Stimulated activated CD8-positive, alpha-beta memory T cell treated with anti-CD3 and anti-CD28 coated beads, Interleukin-2, amount 100 ng/mL, for 48 hours (primary cell): ENCODE measurements at regions not wholly inside any gene's neighbourhood (a gene's known extent, or its start where the extent isn't known, plus 50 kb on each side); places are given as distances from the start of the nearest gene placed in this dataset.

ENCODE experiments used
- DNase-seq, 2 donors: peaks; one replicate each; pipeline ENCODE4 v3.0.0-alpha.2; 2020; ENCODE audit warnings: low read depth in 2 of 2

DNA sequence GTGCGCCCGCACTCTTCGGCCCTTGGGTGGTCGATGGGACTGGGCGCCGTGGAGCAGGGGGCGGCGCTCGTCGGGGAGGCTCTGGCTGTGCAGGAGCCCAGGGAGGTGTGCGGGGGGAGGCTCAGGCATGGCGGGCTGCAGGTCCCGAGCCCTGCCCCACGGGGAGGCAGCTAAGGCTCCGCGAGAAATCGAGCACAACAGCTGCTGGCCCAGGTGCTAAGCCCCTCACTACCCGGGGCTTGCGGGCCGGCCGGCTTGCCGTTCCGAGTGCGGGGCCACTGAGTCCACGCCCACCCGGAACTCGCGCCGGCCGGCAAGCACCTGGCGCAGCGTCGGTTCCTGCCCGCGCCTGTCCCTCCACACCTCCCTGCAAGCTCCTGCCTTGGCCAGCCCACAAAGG is 462.3 kb upstream of the JARID2 start:
- DNase-seq, result no peak

DNA sequence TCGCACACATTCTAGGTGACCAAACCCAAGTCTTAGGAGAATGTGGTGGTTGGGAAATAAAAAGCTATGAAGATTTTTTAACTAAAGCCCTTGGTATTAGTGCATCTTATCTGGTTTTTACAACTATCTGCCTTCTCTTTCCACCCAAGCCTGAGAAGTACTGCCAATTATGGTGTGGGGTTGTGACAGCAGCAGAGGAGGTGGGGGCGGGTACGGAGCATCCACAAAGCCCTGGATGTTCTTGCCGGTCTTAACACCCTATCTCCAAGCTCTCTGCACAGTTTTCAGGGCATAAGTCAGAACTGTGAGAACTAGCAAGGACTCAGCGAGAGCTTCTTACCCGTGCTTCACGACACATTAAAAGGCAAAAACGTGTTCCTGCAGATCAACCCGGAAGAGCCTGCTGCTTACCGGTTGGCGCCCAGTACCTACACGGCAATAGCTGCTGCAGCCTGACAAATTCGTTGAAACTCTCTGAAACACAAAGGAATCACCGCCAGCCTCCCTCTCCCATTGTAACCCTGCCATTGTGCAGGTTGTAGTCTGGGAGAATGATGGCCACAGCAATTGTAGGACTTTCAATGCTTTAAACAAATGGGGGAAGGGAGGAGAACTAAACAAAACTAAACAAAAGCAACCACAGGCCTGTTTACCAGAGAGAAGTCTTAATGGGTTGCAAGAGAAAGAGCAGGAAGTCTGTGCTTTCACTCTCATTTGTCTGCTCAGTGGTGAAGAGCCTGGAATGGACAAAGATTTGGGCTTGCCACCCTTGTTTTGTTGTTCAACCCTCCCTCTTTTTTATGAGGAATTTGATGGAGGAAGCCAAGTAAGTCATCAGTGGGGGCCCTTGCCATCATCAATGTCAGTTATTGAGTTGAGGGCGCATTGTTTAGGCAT is 461.0 kb upstream of the JARID2 start:
- DNase-seq, result no peak

- no peak for DNase-seq
Measured at GRCh38 chr6:14785493-14785790, 460.4 kb upstream of the JARID2 start.

GRCh38 chr6:14786008-14786407 is 459.9 kb upstream of the JARID2 start:
- no peak for DNase-seq

- DNase-seq, result no peak
Measured at GRCh38 chr6:14786455-14786854, 459.4 kb upstream of the JARID2 start.

- no peak for DNase-seq
Measured at GRCh38 chr6:14787250-14787649, 458.6 kb upstream of the JARID2 start.

- DNase-seq, result no peak
Measured at GRCh38 chr6:14787677-14788076, 458.2 kb upstream of the JARID2 start.

GRCh38 chr6:14789996-14790395 is 455.9 kb upstream of the JARID2 start:
- DNase-seq, result no peak

GRCh38 chr6:14790976-14791375 is 454.9 kb upstream of the JARID2 start:
- DNase-seq, result no peak

GRCh38 chr6:14791526-14791925 is 454.3 kb upstream of the JARID2 start:
- no peak for DNase-seq

DNA sequence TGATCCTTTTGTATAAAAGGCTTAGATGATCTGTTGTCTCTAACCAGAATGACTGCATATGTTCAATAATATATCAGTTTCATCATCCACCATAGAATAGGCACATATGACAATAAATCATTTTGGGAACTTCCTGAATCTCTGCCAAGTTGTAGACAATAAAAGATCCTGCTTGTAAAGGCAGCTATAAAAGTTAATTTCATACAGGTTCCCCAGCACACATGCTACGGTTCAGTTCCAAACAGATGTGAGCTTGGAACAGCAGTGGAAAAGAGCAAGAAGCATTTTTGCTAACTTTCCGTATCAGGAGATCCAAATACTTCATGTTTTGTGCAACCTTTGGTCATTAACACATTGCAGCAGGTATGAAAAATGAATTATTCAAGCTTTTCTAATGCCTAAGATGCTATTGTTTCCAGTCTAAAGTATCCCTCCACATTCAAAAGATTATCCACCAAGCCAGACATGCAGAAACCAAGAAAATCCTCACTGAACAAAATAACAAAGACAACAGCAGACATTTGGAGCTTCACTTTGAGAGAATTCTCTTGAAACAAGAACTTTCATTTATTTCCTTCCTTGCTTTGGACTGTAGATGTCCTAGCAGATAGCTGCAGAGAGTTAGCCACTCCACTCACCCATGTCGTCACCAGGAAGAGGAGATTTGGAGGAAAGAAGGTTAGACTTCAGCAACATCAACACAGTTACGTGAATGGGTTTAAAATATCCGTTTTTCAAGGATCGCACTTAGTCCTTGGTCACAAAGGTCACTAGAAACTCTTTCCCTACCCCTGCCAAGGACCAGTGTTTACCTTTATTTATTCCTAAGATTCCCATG is 453.5 kb upstream of the JARID2 start:
- no peak for DNase-seq

DNA sequence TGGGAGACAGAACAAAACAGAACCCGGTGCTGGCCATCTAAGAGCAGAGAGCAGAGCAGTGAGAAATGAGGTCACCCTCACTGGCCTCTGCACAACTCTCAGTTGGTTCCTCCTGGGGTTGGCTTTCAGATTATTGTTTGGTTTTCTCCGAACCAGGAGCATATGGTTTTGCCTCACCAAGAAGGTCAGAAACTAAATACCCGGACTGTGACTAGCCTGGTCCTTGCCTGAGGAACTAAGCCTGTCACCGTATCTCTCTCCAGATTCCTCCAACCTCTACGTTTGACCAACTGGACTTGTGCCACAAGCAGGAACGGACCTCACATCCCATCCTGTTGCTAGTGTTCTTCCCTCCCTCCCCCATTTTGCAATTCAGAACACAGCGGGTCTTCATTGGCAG is 450.4 kb upstream of the JARID2 start:
- DNase-seq, result no peak

- no peak for DNase-seq
Measured at GRCh38 chr6:14796974-14797762, 448.7 kb upstream of the JARID2 start.

GRCh38 chr6:14797875-14798593 is 447.8 kb upstream of the JARID2 start:
- DNase-seq, result no peak

GRCh38 chr6:14798594-14798982 is 447.3 kb upstream of the JARID2 start:
- no peak for DNase-seq

- DNase-seq, result no peak
Measured at GRCh38 chr6:14798996-14799588, 446.8 kb upstream of the JARID2 start.

DNA sequence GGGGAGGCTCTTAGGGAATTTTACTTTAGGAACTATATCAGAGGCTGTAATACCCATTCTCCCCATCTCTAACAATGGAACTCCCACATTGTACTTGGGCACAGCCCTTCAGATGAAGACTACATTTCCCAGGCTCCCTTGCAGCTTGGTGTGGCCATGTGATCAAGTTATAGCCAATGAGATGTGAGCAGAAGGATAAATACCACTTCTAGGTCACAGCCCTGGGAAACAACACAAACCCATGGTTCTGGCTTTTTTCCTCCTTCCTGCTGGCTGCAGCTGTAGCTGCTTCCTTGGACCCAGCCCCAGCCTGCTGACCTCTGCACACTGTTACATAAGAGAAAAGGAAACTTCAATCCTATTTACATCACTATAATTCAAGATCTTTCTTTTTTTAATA is 445.9 kb upstream of the JARID2 start:
- DNase-seq, result peak in 1 of 2 donors; percentile 18

DNA sequence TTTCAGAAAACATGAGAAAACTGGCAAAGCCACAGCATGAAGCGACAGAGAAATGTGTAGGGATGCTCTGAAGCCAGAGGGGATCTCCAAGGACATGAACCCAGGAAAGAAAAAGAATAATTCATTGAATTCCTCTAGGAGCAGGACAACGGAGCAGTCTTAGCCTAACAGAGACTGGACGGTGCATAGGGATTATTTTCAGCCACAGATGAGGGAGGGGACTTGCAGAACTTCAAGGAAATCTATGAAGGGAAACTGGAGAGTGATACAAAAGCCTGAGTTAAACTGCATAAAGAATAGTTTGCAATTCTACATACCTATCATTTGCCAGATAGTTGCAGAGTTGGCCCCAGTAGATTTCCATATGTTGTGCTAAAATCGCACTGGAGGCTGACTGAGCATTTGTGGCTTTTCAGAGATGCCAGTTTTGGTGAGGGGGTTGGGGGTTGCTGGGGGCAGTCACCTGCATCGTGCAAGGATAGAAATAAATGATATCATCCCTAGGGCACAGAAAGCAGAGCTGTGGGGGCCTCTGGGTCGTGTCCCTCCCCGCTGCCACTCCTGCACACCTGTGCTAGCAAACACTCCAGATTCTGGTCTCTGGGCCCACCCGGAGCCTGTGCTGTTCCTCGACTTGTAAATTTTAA is 443.2 kb upstream of the JARID2 start:
- no peak for DNase-seq

DNA sequence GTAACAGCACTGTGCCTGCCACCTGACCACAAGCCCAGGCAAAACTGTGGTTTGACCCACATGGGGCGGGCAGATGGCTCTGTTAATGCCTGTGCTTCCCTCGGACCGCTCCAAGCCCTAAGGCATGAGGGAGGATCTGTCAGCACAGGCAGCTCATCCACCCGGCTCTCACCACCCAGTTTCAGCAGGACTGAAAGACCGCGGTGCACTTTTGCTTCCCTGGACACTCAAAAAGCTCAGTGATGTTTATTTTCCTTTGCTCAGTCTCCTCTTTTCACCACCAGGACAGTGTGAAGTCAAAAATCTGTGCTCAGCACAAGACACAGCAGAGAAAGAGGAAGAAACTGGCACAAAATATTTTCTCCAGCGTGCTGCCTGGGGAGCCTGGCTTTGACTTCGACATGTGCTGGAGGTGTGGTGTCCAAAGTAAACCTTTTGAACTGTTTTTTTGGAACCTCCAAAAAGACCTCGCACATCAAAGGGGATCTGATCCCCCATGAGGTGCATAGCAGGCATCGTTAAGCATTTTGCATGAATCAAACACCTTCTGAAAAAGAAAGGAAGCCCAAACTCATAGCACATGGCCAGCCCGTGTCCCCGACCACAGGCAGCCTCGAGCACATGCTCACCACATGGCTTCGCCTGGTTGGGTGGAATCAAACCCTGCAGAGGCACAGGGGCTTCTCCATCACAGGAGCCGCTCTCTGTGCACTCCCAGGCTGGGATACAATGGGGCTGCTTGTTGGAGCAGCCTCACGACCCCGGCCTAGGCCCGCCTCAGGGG is 441.7 kb upstream of the JARID2 start:
- DNase-seq, result no peak

GRCh38 chr6:14804785-14805210 is 441.1 kb upstream of the JARID2 start:
- no peak for DNase-seq
